Heart right ventricle (tissue), 16 donors: ENCODE measurements at regions not wholly inside any gene's neighbourhood (a gene's known extent, or its start where the extent isn't known, plus 50 kb on each side); places are given as distances from the start of the nearest gene placed in this dataset.

Source experiments
- ATAC-seq, 8 donors: fragments of 200-7000 bp; cut with Tn5 transposase; one replicate each; pipeline ENCODE4 v1.9.1; 2020; ENCODE audit warnings: mild to moderate bottlenecking in 8 of 8, moderate library complexity in 8 of 8, moderate number of reproducible peaks in 1 of 8
- DNase-seq, 2 donors: peaks; one replicate each; pipeline ENCODE4 v3.0.0-alpha.2; 2020
- H3K27ac ChIP-seq, 10 donors: fragments of 200-600 bp; sonication (generic) in 2 of 10; one replicate each; pipeline versions ENCODE4 v1.5.0 to v1.8.0; 2020 to 2022; ENCODE audit warnings: mild to moderate bottlenecking in 3 of 10
- H3K27me3 ChIP-seq, 7 donors: fragments of 200-600 bp; one replicate each; pipeline ENCODE4 v1.8.0; 2021 to 2022; ENCODE audit warnings: mild to moderate bottlenecking in 2 of 7
- H3K36me3 ChIP-seq, 9 donors: fragments of 200-600 bp; sonication (generic) in 1 of 9; one replicate each; pipeline versions ENCODE4 v1.5.0 to v1.8.0; 2020 to 2022; ENCODE audit warnings: mild to moderate bottlenecking in 2 of 9
- H3K4me1 ChIP-seq, 9 donors: fragments of 200-600 bp; sonication (generic) in 1 of 9; one replicate each; pipeline versions ENCODE4 v1.5.0 to v1.8.0; 2020 to 2022; ENCODE audit warnings: mild to moderate bottlenecking in 4 of 9
- H3K4me3 ChIP-seq, 10 donors: fragments of 200-600 bp; sonication (generic) in 2 of 10; one replicate each; pipeline versions ENCODE4 v1.5.0 to v1.8.0; 2020 to 2022; ENCODE audit warnings: mild to moderate bottlenecking in 7 of 10, moderate library complexity in 2 of 10
- H3K9me3 ChIP-seq, 11 donors: fragments of 200-600 bp in 10 of 11; sonication (generic) in 2 of 11; one replicate each; pipeline versions ENCODE4 v1.5.0 to v1.8.0; 2013 to 2022; ENCODE audit warnings: mild to moderate bottlenecking in 2 of 11, control low read depth in 1 of 11, moderate library complexity in 1 of 11
- WGBS, 2 donors: extraction: QIAGEN DNeasy Blood & Tissue Kit; methylation state at CpG; one replicate each; pipeline ENCODE4 v1.1.7; 2013; ENCODE audit warnings: inconsistent platforms in 1 of 2; 5-methylcytosine and 5-hydroxymethylcytosine counted together
- intact Hi-C, 10 donors: fragments of 100-400 bp; cut with DNase I; formaldehyde crosslinking; loops; one replicate each; pipeline versions ENCODE4 v1.11.1 to v1.14.2; 2022
- TF ChIP-seq, protein P1 (sequence below), 9 donors: fragments of 200-600 bp; sonication (generic) in 2 of 9; IDR thresholded peaks; one replicate each; pipeline versions ENCODE4 v1.5.0 to v1.8.0; 2021 to 2022; ENCODE audit warnings: antibody characterized with exemption in 9 of 9, mild to moderate bottlenecking in 5 of 9, moderate library complexity in 1 of 9
- donor health status: Arrhythmogenic right ventricular cardiomyopathy.
- donor health status: ischemic (EF 13 %, LVEDD 7.1; RV severe dilation, severe dysfunction).
- donor health status: healthy with polysubstance abuse.
- donor health status: DM: no; HTN: yes; CAD: no.
- donor health status: DM: no; HTN: no; CAD: no.
- donor health status: ischemic (EF 25% LVEDD 6.9; RV normal size, moderate dysfunction).
- donor health status: ischemic (EF 25% LVEDD 5.7; RV mildly dilated, moderate dysfunction).
- donor health status: healthy.
- donor health status: DM: yes; HTN: yes; CAD: no.
- donor health status: Ischemic cardiomyopathy.
- donor health status: ischemic (EF 35%, LVEDD 5.7; RV mildly dilated, moderate dysfunction).
- donor health status: nonischemic (EF 11% LVEDD 7.7; RV severe dilation, severe dysfunction).
- donor health status: DM: yes; HTN: yes; CAD: no.
- donor health status: PGD.
- donor health status: ischemic (EF 29% LVEDD 5.4; RV normal size, mild dysfunction).
- donor health status: nonischemic (EF 23%, LVEDD 6.1; RV moderate dilation, normal function).

DNA sequence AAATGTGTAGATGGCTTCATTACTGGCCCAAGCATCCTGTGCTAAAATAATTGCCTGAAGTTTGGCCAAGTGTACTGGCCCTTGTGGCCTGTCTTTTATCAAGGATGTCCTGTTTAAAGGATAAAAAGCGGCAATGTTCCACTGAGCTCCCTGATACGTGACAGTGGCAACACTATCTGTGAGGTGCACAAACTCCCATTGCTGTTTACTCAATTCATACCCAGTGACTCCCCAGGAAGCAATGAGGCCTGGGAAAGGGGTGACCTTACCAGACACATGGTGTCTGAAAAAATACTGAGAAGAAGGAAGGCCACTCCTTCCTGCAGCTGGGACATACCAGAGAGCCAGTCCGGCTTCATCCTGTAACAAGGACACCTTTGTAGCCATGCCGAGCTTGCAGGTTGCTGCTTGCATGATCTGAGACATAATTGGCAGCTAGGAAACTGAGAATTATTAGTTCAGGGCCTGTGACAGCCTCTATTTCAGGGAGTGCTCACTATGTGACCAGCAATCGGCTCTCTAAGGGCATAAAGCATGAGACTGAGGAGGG lies 198.5 kb upstream of the LRATD1 start:
- DNase-seq (no peak), ATAC-seq (peak in 1 of 8 donors; percentile 18)
- no peak overlapping the region for H3K27ac ChIP-seq
- H3K9me3 ChIP-seq, result peaks cover 0 to 8% (median 0%) of the 10 kb centered on the region in 11 donors
- intact Hi-C loops, result no loop called here
- no peak overlapping the region for H3K4me3 ChIP-seq
- 65 to 71% methylated on average over 5 of the region's 5 CpGs for WGBS, 2 donors
- H3K27me3 ChIP-seq, result no peaks in the 10 kb centered on the region
- TF ChIP-seq, protein P1, sequence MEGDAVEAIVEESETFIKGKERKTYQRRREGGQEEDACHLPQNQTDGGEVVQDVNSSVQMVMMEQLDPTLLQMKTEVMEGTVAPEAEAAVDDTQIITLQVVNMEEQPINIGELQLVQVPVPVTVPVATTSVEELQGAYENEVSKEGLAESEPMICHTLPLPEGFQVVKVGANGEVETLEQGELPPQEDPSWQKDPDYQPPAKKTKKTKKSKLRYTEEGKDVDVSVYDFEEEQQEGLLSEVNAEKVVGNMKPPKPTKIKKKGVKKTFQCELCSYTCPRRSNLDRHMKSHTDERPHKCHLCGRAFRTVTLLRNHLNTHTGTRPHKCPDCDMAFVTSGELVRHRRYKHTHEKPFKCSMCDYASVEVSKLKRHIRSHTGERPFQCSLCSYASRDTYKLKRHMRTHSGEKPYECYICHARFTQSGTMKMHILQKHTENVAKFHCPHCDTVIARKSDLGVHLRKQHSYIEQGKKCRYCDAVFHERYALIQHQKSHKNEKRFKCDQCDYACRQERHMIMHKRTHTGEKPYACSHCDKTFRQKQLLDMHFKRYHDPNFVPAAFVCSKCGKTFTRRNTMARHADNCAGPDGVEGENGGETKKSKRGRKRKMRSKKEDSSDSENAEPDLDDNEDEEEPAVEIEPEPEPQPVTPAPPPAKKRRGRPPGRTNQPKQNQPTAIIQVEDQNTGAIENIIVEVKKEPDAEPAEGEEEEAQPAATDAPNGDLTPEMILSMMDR (IDR thresholded peaks at IDR 0.05), result no peak
- no peaks in the 10 kb centered on the region for H3K36me3 ChIP-seq
- H3K4me1 ChIP-seq, result no peaks in the 10 kb centered on the region

DNA sequence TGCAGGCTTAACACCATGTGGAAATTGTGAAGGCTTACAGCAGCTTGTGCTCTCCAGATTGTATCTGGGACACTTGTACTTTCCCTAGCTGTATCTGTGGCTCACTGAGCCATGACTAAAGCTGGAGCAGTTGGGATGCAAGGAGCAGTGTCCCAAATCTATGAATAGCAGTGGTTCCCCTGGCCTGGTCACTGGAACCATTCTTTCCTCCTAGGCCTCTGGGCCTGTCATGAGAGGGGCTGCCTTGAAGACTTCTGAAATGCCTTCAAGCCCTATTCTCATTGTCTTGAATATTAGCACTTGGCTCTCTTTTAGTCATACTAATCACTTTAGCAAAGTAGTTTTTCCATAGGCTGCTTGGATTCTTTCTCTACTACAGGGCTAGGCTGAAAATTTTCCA lies 186.8 kb upstream of the LRATD1 start:
- Histone ChIP-seq H3K27me3 (no peaks in the 10 kb centered on the region), H3K36me3 (no peaks in the 10 kb centered on the region), H3K4me1 (no peaks in the 10 kb centered on the region), H3K4me3 (no peak overlapping the region), H3K27ac (no peak overlapping the region), H3K9me3 (peaks cover 0 to 20% (median 6%) of the 10 kb centered on the region in 11 donors)
- ATAC-seq (no peak), DNase-seq (no peak)
- intact Hi-C loops, result no loop called here
- TF ChIP-seq, protein P1 (IDR thresholded peaks at IDR 0.05), result no peak

DNA sequence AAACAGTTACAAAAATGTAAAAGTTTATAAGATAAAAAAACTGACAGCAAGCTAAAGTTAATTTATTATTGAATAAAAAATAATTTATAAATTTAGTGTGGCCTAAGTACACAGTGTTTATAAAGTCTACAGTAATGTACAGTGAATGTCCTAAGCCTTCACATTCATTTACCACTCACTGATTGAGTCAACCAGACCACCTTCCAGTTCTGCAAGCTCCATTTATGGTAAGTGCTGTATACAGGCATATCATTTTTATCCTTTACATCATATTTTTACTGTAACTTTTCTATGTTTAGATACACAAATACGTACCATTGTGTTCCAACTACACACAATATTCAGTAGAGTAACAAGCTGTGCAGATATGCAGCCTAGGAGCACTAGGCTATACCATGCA lies 184.2 kb upstream of the LRATD1 start:
- intact Hi-C loops, result no loop called here
- H3K27ac ChIP-seq, result no peak overlapping the region
- 51 to 58% methylated on average over 1 of the region's 1 CpG for WGBS, 2 donors
- TF ChIP-seq, protein P1 (IDR thresholded peaks at IDR 0.05), result no peak
- no peaks in the 10 kb centered on the region for H3K36me3 ChIP-seq
- no peak for DNase-seq
- H3K4me1 ChIP-seq, result no peaks in the 10 kb centered on the region
- ATAC-seq, result no peak
- peaks cover 0 to 20% (median 6%) of the 10 kb centered on the region in 11 donors for H3K9me3 ChIP-seq
- no peaks in the 10 kb centered on the region for H3K27me3 ChIP-seq
- no peak overlapping the region for H3K4me3 ChIP-seq

DNA sequence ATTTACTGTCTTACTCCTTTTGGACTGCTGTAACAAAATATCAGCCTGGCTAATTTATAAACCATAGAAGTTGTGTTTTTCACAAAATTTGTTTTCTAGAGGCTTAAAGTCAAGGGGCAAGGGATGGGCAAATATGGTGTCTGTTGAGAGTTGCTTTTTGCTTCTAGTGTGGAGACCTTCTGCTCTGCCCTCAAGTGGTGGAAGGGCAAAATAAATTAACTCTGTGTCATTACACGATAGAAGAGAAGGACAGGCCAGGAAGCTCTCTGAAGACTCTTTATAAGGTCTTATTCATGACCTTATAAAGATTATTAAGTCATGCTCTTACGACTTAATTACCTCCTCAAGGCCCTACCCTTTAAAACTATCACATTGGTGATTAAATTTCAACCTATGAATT lies 181.2 kb upstream of the LRATD1 start:
- no peak for ATAC-seq
- DNase-seq, result no peak

More for the DNA sequence above, 181.2 kb upstream of the LRATD1 start:
- Histone ChIP-seq H3K9me3 (peaks cover 0 to 13% (median 0%) of the 10 kb centered on the region in 11 donors), H3K27me3 (no peaks in the 10 kb centered on the region), H3K27ac (no peak overlapping the region), H3K36me3 (no peaks in the 10 kb centered on the region), H3K4me1 (no peaks in the 10 kb centered on the region), H3K4me3 (no peak overlapping the region)
- TF ChIP-seq, protein P1 (IDR thresholded peaks at IDR 0.05), result no peak
- intact Hi-C loops, result no loop called here
- WGBS, 2 donors, result 56 to 62% methylated on average over 2 of the region's 2 CpGs
